Natural killer cell (primary cell): ENCODE measurements at regions not wholly inside any gene's neighbourhood (a gene's known extent, or its start where the extent isn't known, plus 50 kb on each side); places are given as distances from the start of the nearest gene placed in this dataset.

Experiments
- ATAC-seq, 3 donors: fragments of 150-1000 bp in 2 of 3; fragments of 200-7000 bp in 1 of 3; cut with Tn5 transposase; 1 replicate in 1 of 3; 2 replicates in 2 of 3; pipeline ENCODE4 v1.10.0; 2021; ENCODE audit warnings: mild to moderate bottlenecking in 2 of 3, moderate library complexity in 2 of 3
- DNase-seq, 2 donors: peaks; one replicate each; pipeline versions ENCODE4 v3.0.0 to v3.0.0-alpha.2; 2013 to 2021; ENCODE audit warnings: mixed read lengths in 1 of 2
- H3K27ac ChIP-seq: one replicate; pipeline ENCODE4 v1.5.1; 2013; ENCODE audit warnings: mild to moderate bottlenecking, low read length
- H3K27me3 ChIP-seq: one replicate; pipeline ENCODE4 v1.6.1; 2013; ENCODE audit warnings: low read length; ENCODE audit not compliant: control insufficient read depth, insufficient read depth
- H3K36me3 ChIP-seq: one replicate; pipeline ENCODE4 v1.6.1; 2013; ENCODE audit warnings: low read length; ENCODE audit not compliant: control insufficient read depth, insufficient read depth
- H3K4me1 ChIP-seq: one replicate; pipeline ENCODE4 v1.6.1; 2013; ENCODE audit warnings: low read length; ENCODE audit not compliant: control insufficient read depth, insufficient read depth
- H3K4me3 ChIP-seq: one replicate; pipeline ENCODE4 v1.5.1; 2013; ENCODE audit warnings: low read length
- H3K9me3 ChIP-seq: one replicate; pipeline ENCODE4 v1.6.1; 2013; ENCODE audit warnings: low read length; ENCODE audit not compliant: control insufficient read depth, insufficient read depth
- H3K27ac Mint-ChIP-seq, 2 donors: one replicate each; pipeline ENCODE4 v1.8.0; 2022; ENCODE audit warnings: mild to moderate bottlenecking in 2 of 2, mixed read lengths in 2 of 2, moderate library complexity in 1 of 2
- H3K27me3 Mint-ChIP-seq, 2 donors: one replicate each; pipeline ENCODE4 v1.8.0; 2022; ENCODE audit warnings: low read depth in 2 of 2, mixed read lengths in 2 of 2
- H3K36me3 Mint-ChIP-seq: one replicate; pipeline ENCODE4 v1.8.0; 2022; ENCODE audit warnings: mixed read lengths
- H3K4me1 Mint-ChIP-seq, 2 donors: one replicate each; pipeline ENCODE4 v1.8.0; 2022; ENCODE audit warnings: mixed read lengths in 2 of 2
- H3K4me3 Mint-ChIP-seq: one replicate; pipeline ENCODE4 v1.8.0; 2022; ENCODE audit warnings: mild to moderate bottlenecking, moderate library complexity, mixed read lengths
- H3K9me3 Mint-ChIP-seq, 2 donors: one replicate each; pipeline ENCODE4 v1.8.0; 2022; ENCODE audit warnings: mixed read lengths in 2 of 2
- CTCF ChIP-seq: fragments of 200-600 bp; IDR thresholded peaks from one replicate; pipeline ENCODE4 v1.8.0; 2022; ENCODE audit warnings: antibody characterized with exemption
- WGBS: methylation state at CpG from one replicate; pipeline ENCODE4 v1.1.7; 2013; ENCODE audit warnings: missing lambda C conversion rate; ENCODE audit not compliant: insufficient coverage; 5-methylcytosine and 5-hydroxymethylcytosine counted together
- intact Hi-C: fragments of 100-400 bp; cut with micrococcal nuclease; formaldehyde crosslinking; loops from one replicate; pipeline ENCODE4 v1.14.2; 2022

- Mint-ChIP-seq H3K36me3 (no peaks in the 10 kb centered on the region), H3K4me1 (no peaks in the 10 kb centered on the region), H3K9me3 (peaks cover 2 to 14% of the 10 kb centered on the region in 2 donors), H3K4me3 (no peak overlapping the region), H3K27me3 (no peaks in the 10 kb centered on the region), H3K27ac (no peak overlapping the region)
- TF ChIP-seq CTCF, result no peak
- intact Hi-C loops, result no loop called here
- ATAC-seq (no peak), DNase-seq (no peak)
- no peaks in the 10 kb centered on the region for H3K27me3 ChIP-seq
- no peak overlapping the region for H3K27ac ChIP-seq
- WGBS, result 61% methylated on average over 1 of the region's 1 CpG
- no peak overlapping the region for H3K4me3 ChIP-seq
- H3K36me3 ChIP-seq, result no peaks in the 10 kb centered on the region
- peaks cover 3% of the 10 kb centered on the region for H3K4me1 ChIP-seq
- H3K9me3 ChIP-seq, result no peaks in the 10 kb centered on the region
Measured at GRCh38 chr1:104765085-104765484, 1015.4 kb downstream of the AMY1C start.

GRCh38 chr1:104768466-104768865 lies 1018.8 kb downstream of the AMY1C start:
- no peaks in the 10 kb centered on the region for H3K4me1 Mint-ChIP-seq
- no peak for DNase-seq
- no peak overlapping the region for H3K4me3 Mint-ChIP-seq
- Histone ChIP-seq H3K27ac (no peak overlapping the region), H3K4me3 (no peak overlapping the region), H3K9me3 (no peaks in the 10 kb centered on the region), H3K27me3 (no peaks in the 10 kb centered on the region), H3K4me1 (no peaks in the 10 kb centered on the region), H3K36me3 (no peaks in the 10 kb centered on the region)
- peaks cover 0 to 10% of the 10 kb centered on the region in 2 donors for H3K9me3 Mint-ChIP-seq
- H3K36me3 Mint-ChIP-seq, result no peaks in the 10 kb centered on the region
- no peak for ATAC-seq
- 69% methylated on average over 3 of the region's 3 CpGs for WGBS
- H3K27me3 Mint-ChIP-seq, result no peaks in the 10 kb centered on the region
- no peak for TF ChIP-seq CTCF
- intact Hi-C loops, result no loop called here
- H3K27ac Mint-ChIP-seq, result no peak overlapping the region

GRCh38 chr1:104780470-104781078 lies 1030.9 kb downstream of the AMY1C start:
- Mint-ChIP-seq H3K36me3 (no peaks in the 10 kb centered on the region), H3K27me3 (no peaks in the 10 kb centered on the region), H3K4me3 (no peak overlapping the region), H3K27ac (no peak overlapping the region), H3K9me3 (peaks cover 4% of the 10 kb centered on the region in 2 donors), H3K4me1 (no peaks in the 10 kb centered on the region)
- Histone ChIP-seq H3K9me3 (no peaks in the 10 kb centered on the region), H3K4me1 (no peaks in the 10 kb centered on the region), H3K27ac (no peak overlapping the region), H3K36me3 (no peaks in the 10 kb centered on the region), H3K27me3 (no peaks in the 10 kb centered on the region), H3K4me3 (no peak overlapping the region)
- intact Hi-C loops, result no loop called here
- no peak for TF ChIP-seq CTCF
- 21% methylated on average over 6 of the region's 6 CpGs for WGBS
- DNase-seq (no peak), ATAC-seq (no peak)

- Histone ChIP-seq H3K9me3 (peaks cover 6% of the 10 kb centered on the region), H3K27ac (no peak overlapping the region), H3K36me3 (no peaks in the 10 kb centered on the region), H3K27me3 (no peaks in the 10 kb centered on the region), H3K4me1 (no peaks in the 10 kb centered on the region), H3K4me3 (no peak overlapping the region)
- H3K4me3 Mint-ChIP-seq, result no peak overlapping the region
- no peaks in the 10 kb centered on the region for H3K4me1 Mint-ChIP-seq
- no peaks in the 10 kb centered on the region for H3K27me3 Mint-ChIP-seq
- no peak for ATAC-seq
- H3K36me3 Mint-ChIP-seq, result no peaks in the 10 kb centered on the region
- intact Hi-C loops, result no loop called here
- no peak for DNase-seq
- no peak overlapping the region for H3K27ac Mint-ChIP-seq
- H3K9me3 Mint-ChIP-seq, result peaks cover 0 to 2% of the 10 kb centered on the region in 2 donors
- 67% methylated on average over 1 of the region's 2 CpGs for WGBS
- TF ChIP-seq CTCF, result no peak
Measured at GRCh38 chr1:104785575-104786187, 1036.0 kb downstream of the AMY1C start.
